ENCODE measurements at regions not wholly inside any gene's neighbourhood (a gene's known extent, or its start where the extent isn't known, plus 50 kb on each side); places are given as distances from the start of the nearest gene placed in this dataset.

GRCh38 chr7:8380130-8380529 lies 53.3 kb upstream of the NXPH1 start:
- DNase-seq, result no peak

GRCh38 chr7:8382004-8382730 lies 51.2 kb upstream of the NXPH1 start:
- no peak for DNase-seq

Data from NCI-H2171 treated with DMSO at 0.1 percent for 48 hours (cell line).